DMS153 (cell line): ENCODE measurements at regions not wholly inside any gene's neighbourhood (a gene's known extent, or its start where the extent isn't known, plus 50 kb on each side); places are given as distances from the start of the nearest gene placed in this dataset.

Experiments
- DNase-seq: peaks from one replicate; lab custom pipeline; 2025; lab: John Stamatoyannopoulos, UW

GRCh38 chr2:150417278-150417677 is 70.2 kb downstream of the RND3 start:
- no peak for DNase-seq

DNA sequence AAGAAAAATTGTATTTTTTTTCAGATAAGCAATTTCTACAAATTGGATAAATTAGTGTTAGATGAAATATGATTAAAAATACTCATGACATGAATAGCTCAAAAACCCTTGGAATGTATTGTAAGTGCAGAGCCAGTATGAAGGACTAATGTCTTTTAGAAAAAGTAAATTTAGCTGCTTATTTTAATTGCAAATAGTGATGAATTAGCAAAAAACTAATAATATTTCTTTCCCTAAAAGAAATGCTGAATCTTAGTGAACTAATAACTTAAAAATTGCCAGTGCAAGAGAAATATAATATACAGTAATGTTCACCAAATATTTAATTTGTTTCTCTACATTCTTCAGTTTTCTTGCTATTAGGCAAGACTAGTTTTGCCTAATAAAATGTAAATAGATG is 72.4 kb downstream of the RND3 start:
- DNase-seq: no peak

GRCh38 chr2:150413910-150414309 is 73.6 kb downstream of the RND3 start:
- DNase-seq: no peak

DNA sequence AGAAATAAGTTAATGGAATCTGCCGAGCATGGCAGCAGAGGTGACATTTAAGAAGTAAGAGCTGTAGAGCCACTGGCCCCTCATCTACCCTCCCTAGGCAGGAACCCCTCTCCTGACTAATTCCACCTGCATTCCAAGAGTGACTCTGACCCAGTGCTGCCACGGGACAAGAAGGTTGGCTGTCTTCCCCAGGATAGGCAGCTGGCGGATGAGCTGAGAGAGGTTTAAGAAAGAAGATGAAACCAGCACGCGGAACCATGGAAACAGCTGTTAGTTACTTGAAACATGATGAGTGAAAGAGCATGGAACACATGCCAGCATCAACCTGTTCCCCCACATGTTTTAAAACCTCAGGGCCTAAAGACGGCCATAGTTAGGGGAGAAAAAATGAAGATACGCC is 74.1 kb downstream of the RND3 start:
- DNase-seq: no peak

DNA sequence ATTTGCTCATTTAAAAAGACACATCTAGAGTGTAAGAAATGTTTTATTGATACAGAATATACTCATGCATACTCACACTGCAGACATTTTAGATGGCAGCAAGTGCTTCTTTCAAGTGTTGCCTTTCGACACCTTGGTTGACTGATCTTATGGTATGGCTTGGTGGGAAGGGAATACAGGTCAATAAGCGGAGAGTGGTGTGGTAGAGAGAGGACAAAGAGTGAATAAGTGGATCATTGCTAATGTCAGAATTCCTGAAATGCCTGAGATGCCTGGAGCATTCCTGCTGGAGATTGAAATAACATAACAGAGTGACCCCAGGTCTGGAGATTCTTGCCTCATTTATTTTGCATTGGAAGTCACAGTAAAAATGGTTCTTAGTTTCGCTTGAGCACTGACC is 76.7 kb downstream of the RND3 start:
- no peak for DNase-seq

- DNase-seq: no peak
Measured at GRCh38 chr2:150409196-150409595, 78.3 kb downstream of the RND3 start.

DNA sequence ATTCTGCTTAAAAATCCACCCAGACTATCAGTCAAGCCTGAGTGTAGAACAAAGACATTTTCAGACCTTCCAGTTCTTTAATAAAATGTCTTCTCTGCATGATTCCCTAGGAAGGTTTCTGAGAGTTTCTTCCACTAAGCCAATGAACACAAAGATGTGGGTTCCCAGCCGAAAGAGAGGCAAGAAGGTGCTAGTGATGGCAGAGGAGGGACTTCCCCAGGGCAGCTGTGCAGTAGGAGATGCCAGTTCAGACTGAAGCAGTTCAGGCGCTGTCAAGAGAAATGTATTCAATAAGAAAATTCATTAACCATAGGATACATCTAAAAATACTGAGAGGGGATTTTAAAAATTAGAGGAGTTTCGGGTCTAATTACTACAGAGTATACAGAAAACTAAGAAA is 83.3 kb downstream of the RND3 start:
- DNase-seq: no peak

- DNase-seq: peak; percentile 3
Measured at GRCh38 chr2:150403457-150403856, 84.0 kb downstream of the RND3 start.

DNA sequence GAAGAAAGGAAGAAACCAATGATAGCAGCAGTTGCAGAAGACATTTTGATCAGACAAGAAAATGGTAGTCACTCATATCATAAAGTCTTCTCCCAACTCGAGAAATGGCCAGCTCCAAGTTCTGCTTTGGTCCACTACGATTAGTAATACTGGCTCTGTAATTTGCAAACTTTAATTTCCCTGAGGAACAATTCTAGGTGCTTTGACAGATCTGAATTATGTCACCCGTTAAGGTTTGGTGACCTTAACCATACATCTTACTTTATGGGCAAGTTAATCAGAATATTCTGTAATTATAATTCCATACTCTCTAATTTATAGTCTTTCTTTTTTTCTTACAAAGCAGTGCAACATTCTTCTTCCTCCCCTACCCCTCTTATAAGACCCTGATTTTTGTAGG is 84.5 kb downstream of the RND3 start:
- no peak for DNase-seq

DNA sequence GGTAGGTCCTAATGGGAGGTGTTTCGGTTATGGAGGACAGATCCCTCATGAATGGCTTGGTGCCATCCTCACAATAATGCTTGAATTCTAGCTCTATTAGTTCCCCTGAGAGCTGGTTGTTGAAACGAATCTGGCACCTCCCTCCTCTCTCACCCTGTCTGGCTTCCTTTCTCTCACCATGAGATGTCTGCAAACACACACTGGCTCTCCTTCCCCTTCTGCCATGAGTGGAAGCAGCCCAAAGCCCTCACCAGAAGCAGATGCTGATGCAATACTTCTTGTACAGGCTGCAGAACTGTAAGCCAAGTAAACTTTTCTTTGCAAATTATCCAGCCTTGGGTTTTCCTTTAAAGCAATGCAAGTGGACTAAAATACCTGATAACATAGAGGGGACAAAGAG is 86.6 kb downstream of the RND3 start:
- no peak for DNase-seq

GRCh38 chr2:150392614-150393013 is 94.9 kb downstream of the RND3 start:
- no peak for DNase-seq

DNA sequence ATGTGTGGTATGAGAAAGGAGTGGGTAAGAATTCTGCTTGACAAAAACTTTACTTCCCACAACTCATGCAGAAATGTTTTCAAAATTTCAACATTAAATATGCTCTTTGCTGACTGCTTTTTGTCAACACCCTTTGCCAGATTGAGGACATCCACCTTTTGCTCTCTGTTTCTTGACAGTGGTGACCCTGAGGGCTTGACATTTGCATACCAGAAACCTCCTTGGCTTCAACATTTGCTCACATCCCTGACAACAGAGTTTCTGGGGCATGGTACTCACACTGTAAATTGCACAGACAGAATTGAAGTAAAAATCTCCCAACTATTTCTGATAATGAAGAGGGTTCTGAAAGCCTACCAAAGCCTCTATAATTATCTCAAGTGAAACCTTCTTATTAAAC is 95.7 kb downstream of the RND3 start:
- no peak for DNase-seq

DNA sequence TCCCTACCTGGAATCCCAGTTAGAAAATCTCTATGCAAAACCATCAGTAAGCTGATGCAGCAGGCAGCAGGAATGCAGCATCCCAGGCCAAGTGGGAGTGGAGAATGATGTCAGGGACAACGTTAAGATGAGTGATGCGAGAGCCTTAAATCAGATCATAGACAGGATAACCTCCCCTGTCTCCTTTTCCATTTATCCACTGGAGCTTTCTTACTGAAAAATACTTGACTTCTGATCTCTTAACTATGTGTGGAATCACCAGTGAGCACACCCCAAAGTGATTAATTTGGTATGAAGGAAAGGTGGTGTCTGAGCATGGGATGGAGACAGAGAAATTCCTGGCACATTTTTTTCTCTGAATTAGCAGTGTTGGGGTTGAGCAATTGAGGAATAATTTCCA is 98.0 kb downstream of the RND3 start:
- DNase-seq: no peak

GRCh38 chr2:150388289-150388625 is 99.2 kb downstream of the RND3 start:
- no peak for DNase-seq

DNA sequence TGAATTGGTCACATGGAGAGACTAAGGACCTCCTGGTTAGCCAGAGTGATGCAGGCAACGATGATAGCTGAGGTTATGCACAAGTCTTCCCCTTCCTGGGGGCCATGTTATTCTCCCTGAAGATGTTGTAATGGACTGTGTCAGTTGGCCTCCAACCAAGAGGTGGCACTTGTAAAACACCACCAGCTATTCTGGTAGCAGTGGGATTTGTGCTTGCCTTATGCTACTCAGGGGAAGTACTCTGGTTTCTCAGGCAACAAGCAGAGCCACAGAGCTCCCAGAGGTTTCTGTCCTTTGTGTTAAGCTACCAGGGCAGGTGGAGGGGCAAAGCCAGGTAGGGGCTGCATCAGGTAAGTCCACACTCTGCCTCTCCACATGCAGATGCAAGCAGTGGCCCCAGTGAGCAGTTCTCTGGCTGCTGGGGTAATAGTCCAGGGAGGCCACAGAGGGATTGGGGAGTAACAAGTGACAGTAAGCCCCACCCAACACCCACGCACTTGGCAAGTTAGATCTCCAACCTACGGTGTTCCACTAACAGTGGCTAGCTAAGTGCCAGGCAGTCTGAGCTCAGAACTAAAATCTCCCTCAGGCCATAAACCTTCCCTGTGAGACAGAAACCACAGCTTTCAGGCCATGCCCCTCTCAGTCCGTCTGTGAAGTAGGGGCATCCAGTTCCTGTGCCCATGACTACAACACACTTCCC is 99.7 kb downstream of the RND3 start:
- no peak for DNase-seq

GRCh38 chr2:150385211-150385610 is 102.3 kb downstream of the RND3 start:
- DNase-seq: no peak

DNA sequence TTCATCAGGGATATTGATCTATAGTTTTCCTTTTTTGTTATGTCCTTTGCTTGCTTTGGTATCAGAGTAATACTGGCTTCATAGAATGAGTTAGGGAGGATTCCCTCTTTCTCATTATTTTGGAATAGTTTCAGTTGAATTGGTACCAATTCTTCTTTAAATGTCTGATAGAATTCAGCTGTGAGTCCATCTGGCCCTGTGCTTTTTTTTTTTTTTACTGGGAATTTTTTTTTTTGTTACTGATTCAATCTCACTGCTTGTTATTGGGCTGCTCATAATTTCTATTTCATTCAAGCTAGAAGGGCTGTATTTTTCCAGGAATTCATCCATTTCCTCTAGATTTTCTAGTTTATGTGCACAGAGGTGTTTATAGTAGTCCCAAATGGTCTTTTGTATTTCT is 103.9 kb downstream of the RND3 start:
- DNase-seq: no peak

- no peak for DNase-seq
Measured at GRCh38 chr2:150379166-150379565, 108.3 kb downstream of the RND3 start.

GRCh38 chr2:150378686-150379085 is 108.8 kb downstream of the RND3 start:
- DNase-seq: no peak

- DNase-seq: no peak
Measured at GRCh38 chr2:150376553-150377335, 110.7 kb downstream of the RND3 start.

GRCh38 chr2:150375333-150375732 is 112.1 kb downstream of the RND3 start:
- DNase-seq: no peak

GRCh38 chr2:150374492-150374891 is 113.0 kb downstream of the RND3 start:
- no peak for DNase-seq

DNA sequence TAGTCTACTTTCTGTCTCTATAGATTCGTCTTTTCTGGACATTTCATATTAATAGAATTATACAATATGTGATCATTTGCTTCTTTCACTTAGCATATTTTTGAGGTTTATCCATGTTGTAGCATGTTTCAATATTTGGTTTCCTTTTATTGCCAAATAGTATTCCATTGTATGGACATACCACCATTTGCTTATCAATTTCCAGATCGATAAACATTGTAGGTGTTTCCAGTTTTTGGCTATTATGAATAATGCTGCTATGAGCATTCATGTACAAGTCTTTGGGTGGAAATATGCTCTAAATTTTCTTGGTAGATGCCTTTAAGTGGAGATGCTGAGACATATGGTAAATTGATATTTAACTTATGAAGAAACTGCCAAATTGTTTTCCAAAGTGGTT is 114.1 kb downstream of the RND3 start:
- no peak for DNase-seq
